CD8-positive, alpha-beta memory T cell (primary cell): ENCODE measurements at regions not wholly inside any gene's neighbourhood (a gene's known extent, or its start where the extent isn't known, plus 50 kb on each side); places are given as distances from the start of the nearest gene placed in this dataset.

Experiments
- CTCF ChIA-PET: fragments of 350-600 bp; sonication (Branson Sonifier 250); formaldehyde crosslinking; loops from one replicate; lab custom pipeline; 2021; ENCODE audit warnings: antibody characterized with exemption; lab: Charles Lee
- POLR2A ChIA-PET: fragments of 350-600 bp; sonication (Branson Sonifier 250); formaldehyde crosslinking; loops from one replicate; lab custom pipeline; 2021; ENCODE audit warnings: antibody characterized with exemption; lab: Charles Lee
- DNase-seq, 5 donors: peaks; one replicate each; pipeline versions ENCODE4 v3.0.0 to v3.0.0-alpha.2; 2020 to 2022; ENCODE audit warnings: mixed read lengths in 1 of 5
- H3K27ac ChIP-seq: one replicate; pipeline ENCODE4 v1.7.0; 2013; ENCODE audit warnings: low read depth, mild to moderate bottlenecking, low read length, moderate library complexity
- H3K27me3 ChIP-seq: 2 replicates; pipeline ENCODE4 v1.7.0; 2013; ENCODE audit warnings: low read length, mild to moderate bottlenecking; ENCODE audit not compliant: insufficient read depth, poor library complexity, severe bottlenecking
- H3K36me3 ChIP-seq: 2 replicates; pipeline ENCODE4 v1.7.0; 2013; ENCODE audit warnings: mild to moderate bottlenecking, low read length, moderate library complexity; ENCODE audit not compliant: insufficient read depth
- H3K4me1 ChIP-seq: 2 replicates; pipeline ENCODE4 v1.7.0; 2013; ENCODE audit warnings: mild to moderate bottlenecking, low read length, moderate library complexity; ENCODE audit not compliant: insufficient read depth
- H3K4me3 ChIP-seq: 2 replicates; pipeline ENCODE4 v1.7.0; 2013; ENCODE audit warnings: mild to moderate bottlenecking, low read length
- H3K9me3 ChIP-seq: 2 replicates; pipeline ENCODE4 v1.7.0; 2013; ENCODE audit warnings: mild to moderate bottlenecking, low read length
- H3K27ac Mint-ChIP-seq, 8 donors: one replicate each; pipeline ENCODE4 v1.8.0; 2020 to 2021; ENCODE audit warnings: mixed read lengths in 8 of 8, mild to moderate bottlenecking in 6 of 8, inconsistent platforms in 3 of 8, moderate library complexity in 3 of 8
- H3K27me3 Mint-ChIP-seq, 2 donors: one replicate each; pipeline ENCODE4 v1.8.0; 2020 to 2021; ENCODE audit warnings: mixed read lengths in 2 of 2, mild to moderate bottlenecking in 1 of 2, moderate library complexity in 1 of 2
- H3K36me3 Mint-ChIP-seq, 3 donors: one replicate each; pipeline ENCODE4 v1.8.0; 2020 to 2021; ENCODE audit warnings: mixed read lengths in 3 of 3, inconsistent platforms in 1 of 3, mild to moderate bottlenecking in 1 of 3
- H3K4me1 Mint-ChIP-seq, 3 donors: one replicate each; pipeline ENCODE4 v1.8.0; 2020 to 2021; ENCODE audit warnings: mixed read lengths in 3 of 3, inconsistent platforms in 1 of 3, mild to moderate bottlenecking in 1 of 3
- H3K4me3 Mint-ChIP-seq, 7 donors: one replicate each; pipeline ENCODE4 v1.8.0; 2020 to 2021; ENCODE audit warnings: mixed read lengths in 7 of 7, mild to moderate bottlenecking in 6 of 7, moderate library complexity in 4 of 7, inconsistent platforms in 2 of 7
- H3K9me3 Mint-ChIP-seq, 5 donors: one replicate each; pipeline ENCODE4 v1.8.0; 2020 to 2022; ENCODE audit warnings: mixed read lengths in 5 of 5, mild to moderate bottlenecking in 3 of 5, moderate library complexity in 2 of 5, inconsistent platforms in 1 of 5

DNA sequence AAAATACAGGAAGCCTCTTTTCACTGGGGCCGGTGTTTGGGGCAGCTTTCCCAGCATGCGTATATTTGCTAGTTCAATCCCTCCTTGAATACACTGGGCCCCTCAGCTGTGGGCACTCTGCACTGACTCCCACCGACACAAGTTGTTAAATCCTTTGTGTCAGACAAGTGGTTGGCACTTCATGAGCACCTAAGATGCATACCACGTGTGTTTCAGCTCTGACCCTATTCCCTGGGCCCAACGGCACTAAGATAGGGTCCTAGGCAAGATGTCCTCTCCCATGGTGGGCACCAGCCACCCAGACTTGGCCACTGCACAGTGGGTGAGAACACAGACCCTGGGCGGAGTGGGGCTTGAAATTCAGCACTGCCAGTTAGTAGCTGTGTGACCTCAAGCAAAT, 173.8 kb downstream of the BCL11B start:
- no peaks in the 10 kb centered on the region for H3K27me3 ChIP-seq
- H3K4me3 ChIP-seq, result no peak overlapping the region
- Mint-ChIP-seq H3K27ac (no peak overlapping the region), H3K27me3 (no peaks in the 10 kb centered on the region), H3K36me3 (peaks cover 0 to 7% (median 0%) of the 10 kb centered on the region in 3 donors), H3K4me1 (peaks cover 0 to 5% (median 2%) of the 10 kb centered on the region in 3 donors), H3K4me3 (no peak overlapping the region), H3K9me3 (no peaks in the 10 kb centered on the region)
- H3K4me1 ChIP-seq, result no peaks in the 10 kb centered on the region
- no peak overlapping the region for H3K27ac ChIP-seq
- no peak for DNase-seq
- H3K36me3 ChIP-seq, result no peaks in the 10 kb centered on the region
- H3K9me3 ChIP-seq, result no peaks in the 10 kb centered on the region
- ChIA-PET CTCF (no interaction called here), POLR2A (no interaction called here)

DNA sequence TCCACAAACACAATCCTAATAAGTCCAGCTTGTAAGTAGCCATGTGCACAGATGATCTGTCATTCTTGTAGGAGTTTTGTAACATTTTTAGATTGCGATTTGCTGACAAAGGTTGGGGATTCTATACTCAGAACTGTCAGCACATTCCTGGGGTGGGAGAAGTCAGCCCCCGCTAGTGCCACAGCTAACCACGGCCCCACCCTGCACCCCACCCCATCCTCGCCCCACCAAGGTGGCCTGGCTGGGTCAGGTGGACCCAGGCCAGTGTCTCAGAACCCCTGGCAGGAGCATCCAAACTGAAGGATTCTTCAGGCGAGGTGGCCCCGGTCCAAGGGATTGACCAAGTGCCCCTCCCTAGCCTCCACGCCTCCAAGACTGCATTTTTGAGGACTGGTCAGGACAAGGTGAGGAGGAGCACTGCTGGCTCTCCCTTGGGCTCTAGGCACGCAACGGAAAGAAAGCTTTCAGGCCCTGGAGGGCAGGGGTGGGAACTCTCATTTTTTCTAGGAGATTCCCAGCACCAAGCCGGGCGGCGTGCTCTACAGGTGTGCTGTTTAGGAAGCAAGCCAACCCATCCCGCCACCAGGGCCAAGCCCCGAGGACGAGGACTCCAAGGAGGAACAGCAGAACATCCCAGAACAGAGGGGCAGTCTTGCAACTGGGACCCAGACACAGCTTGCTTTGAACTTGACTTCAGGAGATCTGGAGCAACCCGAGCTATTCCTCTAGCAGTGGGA, 172.8 kb downstream of the BCL11B start:
- no peaks in the 10 kb centered on the region for H3K36me3 ChIP-seq
- Mint-ChIP-seq H3K27me3 (no peaks in the 10 kb centered on the region), H3K4me3 (no peak overlapping the region), H3K36me3 (peaks cover 0 to 6% (median 0%) of the 10 kb centered on the region in 3 donors), H3K9me3 (no peaks in the 10 kb centered on the region), H3K4me1 (peaks cover 0 to 5% (median 2%) of the 10 kb centered on the region in 3 donors), H3K27ac (no peak overlapping the region)
- H3K27ac ChIP-seq, result no peak overlapping the region
- H3K9me3 ChIP-seq, result no peaks in the 10 kb centered on the region
- no peaks in the 10 kb centered on the region for H3K27me3 ChIP-seq
- ChIA-PET CTCF (no interaction called here), POLR2A (no interaction called here)
- DNase-seq, result no peak
- H3K4me1 ChIP-seq, result no peaks in the 10 kb centered on the region
- no peak overlapping the region for H3K4me3 ChIP-seq

DNA sequence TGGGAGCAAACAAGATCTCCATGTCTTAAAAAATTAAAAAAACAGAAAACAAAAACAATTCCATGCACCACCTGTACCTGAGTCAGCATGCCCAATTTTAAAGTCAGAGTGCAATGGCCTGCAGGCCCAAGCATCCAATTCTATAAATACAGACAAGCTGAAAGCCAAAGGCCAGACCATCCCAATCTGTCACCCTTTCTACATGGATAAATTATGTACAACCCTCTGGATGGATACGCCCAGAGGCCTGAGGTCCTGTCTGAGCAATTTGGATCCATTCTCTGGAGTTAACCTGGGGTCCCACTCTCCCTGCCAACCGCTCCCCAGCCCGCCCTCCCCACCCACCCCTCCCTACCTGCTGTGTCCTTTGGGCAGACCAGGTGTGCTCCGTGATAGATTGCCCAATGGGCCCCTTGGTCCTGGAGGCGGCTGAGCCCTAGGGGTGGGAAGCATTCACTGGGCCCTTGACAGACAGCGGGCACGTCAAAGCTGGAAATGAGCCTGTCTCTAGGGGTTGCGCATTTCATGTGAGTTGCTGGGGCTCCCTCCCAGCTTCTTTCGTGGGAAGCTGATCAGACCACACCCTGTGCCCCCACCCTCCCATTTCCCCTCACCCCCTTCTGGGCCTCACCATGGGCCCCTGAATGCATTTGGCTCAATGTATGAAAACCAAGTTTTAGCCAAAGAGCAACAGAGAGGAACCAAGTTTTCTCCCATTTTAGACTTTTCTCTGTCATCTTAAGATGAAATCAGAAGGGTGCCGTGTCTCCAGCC, 171.3 kb downstream of the BCL11B start:
- no peak overlapping the region for H3K27ac ChIP-seq
- H3K36me3 ChIP-seq, result no peaks in the 10 kb centered on the region
- no peaks in the 10 kb centered on the region for H3K27me3 ChIP-seq
- Mint-ChIP-seq H3K27me3 (no peaks in the 10 kb centered on the region), H3K4me1 (peaks cover 0 to 5% (median 2%) of the 10 kb centered on the region in 3 donors), H3K27ac (peak overlapping the region in 1 of 8 donors; percentile 14), H3K9me3 (peaks cover 2 to 6% (median 4%) of the 10 kb centered on the region in 5 donors), H3K36me3 (peaks cover under 1 to 9% (median 6%) of the 10 kb centered on the region in 3 donors), H3K4me3 (no peak overlapping the region)
- ChIA-PET CTCF (no interaction called here), POLR2A (no interaction called here)
- H3K4me3 ChIP-seq, result no peak overlapping the region
- no peaks in the 10 kb centered on the region for H3K4me1 ChIP-seq
- H3K9me3 ChIP-seq, result no peaks in the 10 kb centered on the region
- no peak for DNase-seq

DNA sequence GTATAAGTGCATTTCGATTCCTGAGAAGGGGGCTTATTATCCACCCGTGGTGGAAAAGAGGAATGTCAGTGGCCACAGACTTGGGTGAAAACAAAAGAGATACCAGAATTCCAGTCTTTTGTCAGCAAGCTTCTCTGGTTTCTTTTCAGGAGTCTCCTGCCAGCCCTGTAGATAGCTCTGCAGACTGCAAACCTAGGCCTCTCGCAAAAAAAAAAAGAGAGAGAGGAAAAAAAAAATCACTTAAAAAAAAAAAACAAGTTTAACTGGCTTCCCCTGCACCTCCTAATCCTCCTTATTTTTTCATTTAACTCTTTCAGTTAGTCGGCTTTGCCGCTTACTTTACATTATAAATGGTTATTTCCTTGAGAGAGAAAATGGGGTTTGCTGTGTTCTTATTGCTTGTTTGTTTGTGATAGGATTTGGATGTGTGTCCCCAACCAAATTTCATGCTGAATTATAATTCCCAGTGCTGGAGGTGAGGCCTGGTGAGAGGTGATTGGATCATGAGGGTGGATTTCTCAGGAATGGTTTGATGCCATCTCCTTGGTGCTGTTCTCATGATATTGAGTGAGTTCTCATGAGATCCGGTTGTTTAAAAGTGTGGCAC, 170.0 kb downstream of the BCL11B start:
- Mint-ChIP-seq H3K27ac (peak overlapping the region in 2 of 8 donors; percentile 18 to 30), H3K9me3 (peaks cover 5 to 12% (median 6%) of the 10 kb centered on the region in 5 donors), H3K4me3 (no peak overlapping the region), H3K27me3 (no peaks in the 10 kb centered on the region), H3K36me3 (peaks cover 2 to 15% (median 3%) of the 10 kb centered on the region in 3 donors), H3K4me1 (peaks cover 0 to 5% (median 2%) of the 10 kb centered on the region in 3 donors)
- H3K27me3 ChIP-seq, result no peaks in the 10 kb centered on the region
- no peaks in the 10 kb centered on the region for H3K4me1 ChIP-seq
- DNase-seq, result no peak
- ChIA-PET POLR2A (no interaction called here), CTCF (no interaction called here)
- no peaks in the 10 kb centered on the region for H3K36me3 ChIP-seq
- no peak overlapping the region for H3K27ac ChIP-seq
- H3K4me3 ChIP-seq, result no peak overlapping the region
- no peaks in the 10 kb centered on the region for H3K9me3 ChIP-seq

DNA sequence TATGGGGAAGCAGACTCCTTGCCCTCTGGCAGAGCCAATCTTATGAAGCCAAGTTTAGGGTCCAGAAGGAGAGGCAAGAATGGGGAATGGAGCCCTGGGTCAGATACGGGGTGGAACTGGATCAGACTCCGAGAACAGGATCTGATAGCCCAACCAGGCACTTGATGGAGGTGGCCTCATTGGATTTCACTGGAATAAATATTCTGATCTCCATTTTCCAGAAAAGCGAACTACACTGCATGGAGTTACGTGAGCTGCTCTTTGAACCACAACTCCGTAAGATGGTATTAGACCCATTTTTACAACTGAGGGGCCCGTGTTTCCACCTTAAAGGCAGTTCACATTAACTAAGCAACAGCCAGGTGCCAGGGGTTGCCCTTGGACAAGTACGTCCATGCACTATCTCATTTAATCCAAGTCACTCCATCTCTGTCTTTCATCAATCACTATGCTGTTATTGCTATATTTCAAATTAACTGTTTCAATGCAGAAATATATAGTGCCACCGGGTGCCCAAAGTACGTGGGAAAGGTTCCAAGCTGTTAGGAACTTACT, 155.2 kb downstream of the BCL11B start:
- peaks cover 0 to 24% (median 15%) of the 10 kb centered on the region in 5 donors for H3K9me3 Mint-ChIP-seq
- Histone ChIP-seq H3K27ac (no peak overlapping the region), H3K9me3 (no peaks in the 10 kb centered on the region), H3K36me3 (no peaks in the 10 kb centered on the region), H3K4me1 (peaks cover 6% of the 10 kb centered on the region), H3K27me3 (no peaks in the 10 kb centered on the region), H3K4me3 (no peak overlapping the region)
- ChIA-PET POLR2A (no interaction called here), CTCF (no interaction called here)
- H3K4me1 Mint-ChIP-seq, result peaks cover 6 to 9% (median 9%) of the 10 kb centered on the region in 3 donors
- peaks cover 0 to 28% (median 6%) of the 10 kb centered on the region in 3 donors for H3K36me3 Mint-ChIP-seq
- DNase-seq, result no peak
- H3K4me3 Mint-ChIP-seq, result no peak overlapping the region
- H3K27ac Mint-ChIP-seq, result peak overlapping the region in 1 of 8 donors; percentile 56
- H3K27me3 Mint-ChIP-seq, result peaks cover 12 to 17% of the 10 kb centered on the region in 2 donors

DNA sequence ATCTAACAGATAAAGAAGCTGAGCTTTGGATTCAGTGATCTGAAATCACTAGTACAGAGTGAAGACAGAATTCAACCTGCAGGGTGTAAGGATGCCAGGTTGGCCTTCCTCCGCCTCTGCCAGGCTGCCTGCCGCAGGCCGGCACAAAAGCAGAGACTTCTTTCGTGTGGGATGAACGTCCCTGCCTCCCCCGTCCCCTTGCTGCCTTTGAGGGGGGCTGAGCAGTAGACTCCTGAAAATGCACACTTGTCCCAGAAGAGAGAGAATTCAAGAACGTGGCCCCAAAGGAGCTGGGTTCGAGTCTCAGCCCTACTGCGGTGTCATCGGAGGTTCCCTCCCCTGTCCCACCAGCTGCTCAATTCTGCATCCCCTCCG, 154.3 kb downstream of the BCL11B start:
- ChIA-PET POLR2A (no interaction called here), CTCF (no interaction called here)
- peaks cover 12 to 17% of the 10 kb centered on the region in 2 donors for H3K27me3 Mint-ChIP-seq
- no peaks in the 10 kb centered on the region for H3K27me3 ChIP-seq
- H3K4me3 ChIP-seq, result no peak overlapping the region
- H3K9me3 ChIP-seq, result no peaks in the 10 kb centered on the region
- H3K4me1 Mint-ChIP-seq, result peaks cover 6 to 9% (median 9%) of the 10 kb centered on the region in 3 donors
- H3K4me3 Mint-ChIP-seq, result no peak overlapping the region
- H3K9me3 Mint-ChIP-seq, result peaks cover 0 to 22% (median 15%) of the 10 kb centered on the region in 5 donors
- no peak for DNase-seq
- no peak overlapping the region for H3K27ac ChIP-seq
- H3K4me1 ChIP-seq, result peaks cover 6% of the 10 kb centered on the region
- no peaks in the 10 kb centered on the region for H3K36me3 ChIP-seq
- H3K36me3 Mint-ChIP-seq, result peaks cover 0 to 26% (median 6%) of the 10 kb centered on the region in 3 donors
- peak overlapping the region in 1 of 8 donors; percentile 29 for H3K27ac Mint-ChIP-seq

DNA sequence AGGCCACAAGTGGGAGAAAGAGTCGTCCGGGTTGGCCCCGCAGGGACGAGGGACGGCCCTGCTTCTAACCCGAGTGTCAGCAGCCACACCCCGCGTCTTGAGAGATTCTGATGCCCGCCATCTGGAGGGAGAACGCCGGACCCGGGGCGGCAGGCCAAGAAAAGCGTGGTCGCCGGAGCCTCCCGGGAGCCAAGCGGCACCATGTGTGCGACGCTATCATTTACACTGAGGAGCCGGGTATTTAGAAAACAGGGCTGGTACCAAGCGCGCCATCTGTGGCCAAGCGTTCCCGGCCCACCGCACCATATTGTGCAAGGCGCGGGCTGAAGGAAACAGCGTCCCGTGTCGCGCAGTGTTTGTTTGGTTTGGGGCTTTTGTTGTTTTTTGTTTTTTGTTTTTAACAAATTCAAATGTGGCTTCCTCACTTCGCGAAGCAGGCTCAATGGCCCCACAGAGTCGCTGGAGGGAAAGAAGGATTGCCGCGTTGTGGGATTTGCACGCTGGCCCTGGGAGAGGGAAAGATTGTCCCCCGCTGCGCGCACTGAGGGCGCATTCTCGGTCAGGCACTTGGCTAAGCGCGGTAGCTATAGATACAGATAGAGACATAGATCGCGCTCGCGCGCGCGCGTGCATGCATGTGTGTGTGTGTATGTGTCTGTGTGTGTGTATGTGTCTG, 153.8 kb downstream of the BCL11B start:
- H3K4me3 ChIP-seq, result peak overlapping the region; percentile 26
- CTCF ChIA-PET, result no interaction called here
- peak overlapping the region in 1 of 8 donors; percentile 10 for H3K27ac Mint-ChIP-seq
- peaks cover 6% of the 10 kb centered on the region for H3K4me1 ChIP-seq
- peaks cover 0 to 23% (median 4%) of the 10 kb centered on the region in 3 donors for H3K36me3 Mint-ChIP-seq
- peak in 1 of 5 donors; percentile 6 for DNase-seq
- peak overlapping the region in 3 of 7 donors; percentile 12 to 50 (median 19) for H3K4me3 Mint-ChIP-seq
- no peaks in the 10 kb centered on the region for H3K27me3 ChIP-seq
- H3K27me3 Mint-ChIP-seq, result peaks cover 12 to 17% of the 10 kb centered on the region in 2 donors
- no peaks in the 10 kb centered on the region for H3K36me3 ChIP-seq
- peaks cover 0 to 21% (median 11%) of the 10 kb centered on the region in 5 donors for H3K9me3 Mint-ChIP-seq
- POLR2A ChIA-PET, result no interaction called here
- H3K27ac ChIP-seq, result no peak overlapping the region
- H3K9me3 ChIP-seq, result no peaks in the 10 kb centered on the region
- H3K4me1 Mint-ChIP-seq, result peaks cover 6 to 9% (median 9%) of the 10 kb centered on the region in 3 donors
